ENCODE measurements at regions not wholly inside any gene's neighbourhood (a gene's known extent, or its start where the extent isn't known, plus 50 kb on each side); places are given as distances from the start of the nearest gene placed in this dataset.
"Not testable (repeated sequence)": the region's sequence is repeated elsewhere in the genome, so short reads cannot be mapped to it uniquely, and the experiment has no call there.

- Histone ChIP-seq H3K36me3 (no peaks in the 10 kb centered on the region), H3F3A (ENCODE audit: low read depth) (no peaks in the 10 kb centered on the region), H2AFZ (replicated peaks) (no peak overlapping the region), H4K20me1 (ENCODE audit: low read depth) (no peaks in the 10 kb centered on the region), H3K79me2 (ENCODE audit: low read depth) (no peaks in the 10 kb centered on the region), H3K9ac (no peak overlapping the region), H3K27me3 (no peaks in the 10 kb centered on the region), H3K4me2 (no peak overlapping the region), H3K4me1 (no peaks in the 10 kb centered on the region), H3K9me3 (ENCODE audit: low read depth) (peaks cover 2% of the 10 kb centered on the region), H3K27ac (no peak overlapping the region), H3K4me3 (no peak overlapping the region)
- no peak for DNase-seq (ENCODE audit: low spot score)
- Mint-ChIP-seq H3K27ac (no peak overlapping the region), H3K27me3 (ENCODE audit: insufficient read depth, low read depth) (peaks cover 2% of the 10 kb centered on the region), H3K36me3 (no peaks in the 10 kb centered on the region), H3K4me3 (no peak overlapping the region), H3K9me3 (peaks cover 12% of the 10 kb centered on the region), H3K4me1 (no peaks in the 10 kb centered on the region)
- TF ChIP-seq EZH2phosphoT487 (IDR thresholded peaks at IDR 0.05) (no peak), EZH2 (IDR thresholded peaks at IDR 0.05) (no peak), CTCF (IDR thresholded peaks at IDR 0.05) (no peak)
These were observed 398.1 kb downstream of the KCNJ18 start for GRCh38 chr17:22090263-22090935.

- not testable (repeated sequence) for H3K27ac Mint-ChIP-seq
These were observed 398.8 kb downstream of the KCNJ18 start for GRCh38 chr17:22091041-22091679.

GRCh38 chr17:22091840-22092239 is 399.5 kb downstream of the KCNJ18 start:
- not testable (repeated sequence) for H3K27me3 Mint-ChIP-seq (ENCODE audit: insufficient read depth, low read depth); H3K4me2 ChIP-seq; H4K20me1 ChIP-seq (ENCODE audit: low read depth); H3K36me3 ChIP-seq; H3K4me3 ChIP-seq; H3K4me3 Mint-ChIP-seq; H3K4me1 Mint-ChIP-seq; DNase-seq (ENCODE audit: low spot score); H3K79me2 ChIP-seq (ENCODE audit: low read depth); H2AFZ ChIP-seq (replicated peaks); H3K9ac ChIP-seq; H3K27me3 ChIP-seq; H3K36me3 Mint-ChIP-seq; H3K9me3 ChIP-seq (ENCODE audit: low read depth); H3K27ac Mint-ChIP-seq; H3K4me1 ChIP-seq; H3F3A ChIP-seq (ENCODE audit: low read depth); H3K27ac ChIP-seq
- H3K9me3 Mint-ChIP-seq, result peaks cover 12% of the 10 kb centered on the region

More at GRCh38 chr17:22091041-22091679, 398.8 kb downstream of the KCNJ18 start:
- H4K20me1 ChIP-seq (ENCODE audit: low read depth); H3K9ac ChIP-seq; H3K79me2 ChIP-seq (ENCODE audit: low read depth); H3K27me3 Mint-ChIP-seq (ENCODE audit: insufficient read depth, low read depth); H2AFZ ChIP-seq (replicated peaks); H3K9me3 ChIP-seq (ENCODE audit: low read depth); H3K4me1 Mint-ChIP-seq; H3K4me1 ChIP-seq; H3F3A ChIP-seq (ENCODE audit: low read depth); H3K36me3 Mint-ChIP-seq; H3K27ac ChIP-seq; H3K4me2 ChIP-seq; DNase-seq (ENCODE audit: low spot score); H3K27me3 ChIP-seq; H3K4me3 ChIP-seq; H3K36me3 ChIP-seq: not testable (repeated sequence)
- Mint-ChIP-seq H3K9me3 (peaks cover 12% of the 10 kb centered on the region), H3K4me3 (peak overlapping the region; percentile 84)

GRCh38 chr17:22095414-22095813 is 403.1 kb downstream of the KCNJ18 start:
- H3K36me3 ChIP-seq; H3K9me3 ChIP-seq (ENCODE audit: low read depth); H3K4me3 Mint-ChIP-seq; H3K4me1 ChIP-seq; H3K27ac Mint-ChIP-seq; H3F3A ChIP-seq (ENCODE audit: low read depth); H3K4me3 ChIP-seq; H3K4me1 Mint-ChIP-seq; H3K36me3 Mint-ChIP-seq; H3K79me2 ChIP-seq (ENCODE audit: low read depth); H3K4me2 ChIP-seq; H3K9ac ChIP-seq; DNase-seq (ENCODE audit: low spot score); H4K20me1 ChIP-seq (ENCODE audit: low read depth); H3K27me3 Mint-ChIP-seq (ENCODE audit: insufficient read depth, low read depth); H2AFZ ChIP-seq (replicated peaks); H3K9me3 Mint-ChIP-seq; H3K27me3 ChIP-seq; H3K27ac ChIP-seq: not testable (repeated sequence)

- not testable (repeated sequence) for H2AFZ ChIP-seq (replicated peaks); H3K4me2 ChIP-seq; H3K9ac ChIP-seq; H3K9me3 ChIP-seq (ENCODE audit: low read depth); H3K27me3 ChIP-seq; H3K27me3 Mint-ChIP-seq (ENCODE audit: insufficient read depth, low read depth); H3K36me3 ChIP-seq; H3K4me1 Mint-ChIP-seq; H3K4me1 ChIP-seq; H3F3A ChIP-seq (ENCODE audit: low read depth); H4K20me1 ChIP-seq (ENCODE audit: low read depth); H3K27ac Mint-ChIP-seq; H3K27ac ChIP-seq; H3K4me3 ChIP-seq; H3K4me3 Mint-ChIP-seq; H3K36me3 Mint-ChIP-seq; H3K79me2 ChIP-seq (ENCODE audit: low read depth); DNase-seq (ENCODE audit: low spot score); H3K9me3 Mint-ChIP-seq
These were observed 407.3 kb downstream of the KCNJ18 start for GRCh38 chr17:22099633-22100032.

Measured in neural progenitor cell (in vitro differentiated cells).